Breast epithelium (tissue), 3 donors: ENCODE measurements at regions not wholly inside any gene's neighbourhood (a gene's known extent, or its start where the extent isn't known, plus 50 kb on each side); places are given as distances from the start of the nearest gene placed in this dataset.

Experiments
- CTCF ChIP-seq, 3 donors: fragments of 450-650 bp; IDR thresholded peaks; one replicate each; pipeline ENCODE4 v1.5.1; 2016 to 2017; ENCODE audit warnings: antibody characterized with exemption in 3 of 3, mild to moderate bottlenecking in 3 of 3, moderate library complexity in 3 of 3
- POLR2AphosphoS5 ChIP-seq, 3 donors: sonication (generic); formaldehyde crosslinking; IDR thresholded peaks; one replicate each; pipeline ENCODE4 v1.6.1; 2017; ENCODE audit warnings: antibody characterized with exemption in 3 of 3

- TF ChIP-seq POLR2AphosphoS5 (IDR thresholded peaks at IDR 0.05) (no peak), CTCF (IDR thresholded peaks at IDR 0.05) (no peak)
Measured at GRCh38 chr5:171604195-171604594, 181.4 kb upstream of the SMIM23 start.
